GM18502 (cell line): ENCODE measurements at regions not wholly inside any gene's neighbourhood (a gene's known extent, or its start where the extent isn't known, plus 50 kb on each side); places are given as distances from the start of the nearest gene placed in this dataset.
"Not testable (repeated sequence)": the region's sequence is repeated elsewhere in the genome, so short reads cannot be mapped to it uniquely, and the experiment has no call there.

Experiments used
- ATAC-seq: cut with Tn5 transposase; IDR thresholded peaks from one replicate; pipeline ENCODE4 v1.9.1; 2021; ENCODE audit warnings: mild to moderate bottlenecking; ENCODE audit not compliant: unreplicated experiment, poor library complexity

DNA sequence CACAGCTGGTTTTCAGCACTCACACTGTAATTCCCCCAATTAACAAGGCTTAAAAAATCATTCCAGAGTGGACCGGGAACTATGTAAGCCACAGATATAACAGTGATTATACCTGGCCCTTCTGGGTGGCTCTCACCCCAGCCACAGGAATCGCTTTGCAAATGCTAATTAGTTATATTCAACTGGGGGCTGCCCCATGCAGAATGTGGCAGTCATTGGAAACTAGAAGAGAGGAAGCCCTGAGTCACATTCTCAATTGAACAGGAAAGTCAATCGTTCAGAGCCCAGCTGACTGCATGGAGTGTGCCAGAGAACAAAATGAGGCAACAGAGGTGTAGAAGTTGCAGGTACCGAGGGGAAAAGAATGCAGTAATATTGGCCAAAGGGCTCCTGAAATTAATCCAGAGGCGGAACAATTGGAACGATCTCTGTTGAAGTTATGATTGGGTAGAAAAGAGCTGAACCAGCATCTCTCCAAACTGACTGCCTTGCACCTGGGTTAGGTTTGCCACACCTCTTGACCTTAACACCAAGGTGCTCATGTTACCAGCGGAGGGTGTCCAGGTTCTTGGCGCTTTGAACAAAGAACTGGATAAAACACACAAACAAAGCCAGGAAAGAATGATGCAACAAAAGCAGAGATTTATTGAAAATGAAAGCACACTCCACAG, 909.7 kb upstream of the AUTS2 start:
- no peak for ATAC-seq

GRCh38 chr7:68689087-68689433, 909.2 kb upstream of the AUTS2 start:
- no peak for ATAC-seq

GRCh38 chr7:68691261-68692216, 906.7 kb upstream of the AUTS2 start:
- ATAC-seq, result no peak

DNA sequence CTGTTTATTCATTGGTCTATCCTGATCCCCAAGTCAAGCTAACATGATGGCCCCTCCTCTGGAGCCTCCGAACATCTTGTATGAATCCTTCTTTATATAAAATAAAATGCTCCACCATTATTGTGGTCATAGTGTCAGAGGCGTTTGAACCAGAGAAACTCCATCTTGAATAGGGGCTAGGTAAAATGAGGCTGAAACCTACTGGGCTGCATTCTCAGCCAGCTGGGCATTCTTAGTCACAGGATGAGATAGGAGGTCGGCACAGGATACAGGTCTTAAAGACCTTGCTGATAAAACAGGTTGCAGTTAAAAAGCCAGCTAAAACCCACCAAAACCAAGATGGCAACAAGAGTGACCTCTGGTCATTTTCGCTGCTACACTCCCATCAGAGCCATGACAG, 905.8 kb upstream of the AUTS2 start:
- ATAC-seq, result no peak

- ATAC-seq, result no peak
These were observed 903.6 kb upstream of the AUTS2 start for GRCh38 chr7:68694656-68695055.

GRCh38 chr7:68697796-68698280, 900.4 kb upstream of the AUTS2 start:
- ATAC-seq, result no peak

GRCh38 chr7:68699090-68699711, 899.1 kb upstream of the AUTS2 start:
- no peak for ATAC-seq

DNA sequence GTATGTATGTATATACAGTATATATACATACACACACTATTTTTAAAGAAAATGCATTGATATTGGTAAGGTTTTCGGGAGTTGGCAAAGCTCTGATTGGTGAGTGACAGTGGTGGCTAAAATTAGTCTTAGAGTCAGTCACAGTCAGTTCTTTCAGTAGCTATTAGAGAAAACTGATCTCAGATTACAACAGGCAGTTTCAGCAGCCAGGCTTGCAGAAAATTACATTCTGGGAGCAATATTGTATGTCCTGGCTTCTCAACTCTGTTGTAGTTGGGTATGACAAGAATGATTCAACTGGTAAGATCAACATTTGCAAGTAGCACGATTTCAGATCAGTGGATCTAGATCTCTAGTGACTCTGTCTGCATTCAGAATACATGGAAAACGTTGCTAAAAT, 897.9 kb upstream of the AUTS2 start:
- ATAC-seq, result no peak

- no peak for ATAC-seq
These were observed 892.0 kb upstream of the AUTS2 start for GRCh38 chr7:68706291-68706690.

- ATAC-seq, result no peak
These were observed 891.1 kb upstream of the AUTS2 start for GRCh38 chr7:68707159-68707558.

DNA sequence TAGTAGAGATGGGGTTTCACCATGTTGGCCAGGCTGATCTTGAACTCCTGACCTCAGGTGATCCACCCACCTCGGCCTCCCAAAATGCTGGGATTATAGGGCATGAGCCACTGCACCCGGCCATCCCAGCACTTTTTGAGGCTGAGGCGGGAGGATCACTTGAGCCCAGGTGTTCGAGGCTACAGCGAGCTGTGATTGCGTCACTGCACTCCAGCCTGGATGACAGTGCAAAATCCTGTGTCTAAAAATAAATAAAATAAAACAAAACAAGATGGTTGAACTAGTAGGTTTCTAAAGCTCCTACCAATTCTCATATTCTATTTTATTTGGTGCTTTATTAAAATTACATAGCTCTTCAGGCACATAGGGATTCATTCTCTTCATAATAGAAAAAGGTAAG, 890.3 kb upstream of the AUTS2 start:
- ATAC-seq, result no peak

DNA sequence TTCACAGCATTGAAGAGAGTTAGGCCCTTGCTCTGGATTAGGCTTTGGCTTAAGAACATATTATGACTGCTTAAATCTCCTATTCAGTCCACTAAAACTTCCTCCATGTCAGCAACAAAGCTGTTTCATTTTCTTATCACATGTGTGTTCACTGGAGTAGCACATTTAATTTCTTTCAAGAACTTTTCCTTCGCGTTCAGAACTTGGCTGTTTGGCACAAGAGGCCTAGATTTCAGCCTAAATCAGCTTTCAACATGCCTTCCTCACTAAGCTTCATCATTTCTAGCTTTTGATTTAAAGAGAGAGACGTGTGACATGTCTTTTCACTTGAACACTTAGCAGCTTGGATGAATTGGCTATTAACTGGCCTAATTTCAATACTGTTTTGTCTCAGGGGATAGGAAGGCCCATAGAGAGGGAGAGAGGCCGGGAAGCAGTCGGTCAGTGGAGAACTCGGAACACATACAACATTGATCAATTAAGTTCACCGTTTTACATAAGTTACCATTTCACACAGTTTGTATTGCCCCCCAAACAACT, 885.2 kb upstream of the AUTS2 start:
- ATAC-seq, result no peak

GRCh38 chr7:68714135-68714534, 884.1 kb upstream of the AUTS2 start:
- ATAC-seq, result not testable (repeated sequence)

- ATAC-seq, result no peak
These were observed 882.4 kb upstream of the AUTS2 start for GRCh38 chr7:68715907-68716306.

DNA sequence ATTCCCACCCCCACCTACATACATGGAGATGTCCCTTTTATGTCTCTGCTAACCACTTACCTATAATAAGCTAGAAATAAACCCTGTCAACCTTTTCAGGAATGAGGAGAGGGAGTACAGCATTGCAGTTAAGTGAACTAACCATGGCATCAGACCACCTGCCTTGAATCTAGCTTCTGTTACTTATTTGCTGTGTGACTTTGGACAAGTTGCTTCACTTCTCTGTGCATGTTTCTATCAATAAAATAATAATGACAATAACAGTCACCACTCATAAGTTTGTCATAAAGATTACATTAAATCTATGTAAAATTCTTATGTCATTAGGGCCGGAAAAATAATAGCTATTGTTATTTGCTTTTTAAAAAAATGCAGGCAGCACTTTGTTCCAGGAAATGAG, 881.1 kb upstream of the AUTS2 start:
- ATAC-seq, result no peak

DNA sequence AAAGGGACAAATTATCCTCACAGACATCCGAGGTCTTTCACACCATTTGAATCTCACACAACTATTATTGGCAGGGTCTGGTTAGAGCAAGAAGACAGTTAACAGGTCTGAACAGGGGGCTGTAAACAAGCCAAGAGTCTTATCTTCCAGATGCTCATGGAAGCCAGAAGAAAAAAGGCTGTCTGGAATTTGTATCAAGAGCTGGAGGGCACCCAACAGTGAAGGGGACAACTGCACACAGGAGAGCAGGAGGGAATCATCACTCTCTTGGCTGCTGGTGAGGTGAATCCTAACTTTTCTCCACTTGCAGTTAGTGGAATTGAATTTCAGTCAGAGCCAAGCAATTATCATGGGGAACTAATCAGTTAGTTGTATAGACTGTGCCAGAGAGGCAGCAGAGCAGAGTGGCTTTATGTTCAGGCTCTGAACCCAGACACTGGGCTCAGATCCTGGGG, 880.2 kb upstream of the AUTS2 start:
- ATAC-seq, result no peak

DNA sequence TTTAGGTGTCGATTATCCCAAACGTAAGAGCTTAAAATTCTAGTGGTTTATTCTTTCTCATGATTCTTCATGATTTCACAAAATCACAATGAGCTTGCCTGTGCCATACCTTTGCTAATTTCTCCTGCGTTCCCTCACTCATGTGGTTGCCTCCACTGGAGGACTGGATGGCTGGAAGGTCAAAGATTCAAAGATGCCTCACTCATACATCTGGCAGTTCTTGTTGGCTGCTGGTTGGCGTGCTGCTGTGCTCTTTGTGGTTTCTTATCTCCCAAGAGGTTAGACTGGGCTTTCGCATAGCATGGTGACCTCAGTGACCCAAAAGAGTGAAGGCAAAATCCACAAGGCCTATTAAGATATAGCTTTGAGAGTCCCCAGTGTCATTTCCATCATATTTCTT, 877.6 kb upstream of the AUTS2 start:
- ATAC-seq, result no peak

- ATAC-seq, result no peak
These were observed 876.2 kb upstream of the AUTS2 start for GRCh38 chr7:68722044-68722443.

DNA sequence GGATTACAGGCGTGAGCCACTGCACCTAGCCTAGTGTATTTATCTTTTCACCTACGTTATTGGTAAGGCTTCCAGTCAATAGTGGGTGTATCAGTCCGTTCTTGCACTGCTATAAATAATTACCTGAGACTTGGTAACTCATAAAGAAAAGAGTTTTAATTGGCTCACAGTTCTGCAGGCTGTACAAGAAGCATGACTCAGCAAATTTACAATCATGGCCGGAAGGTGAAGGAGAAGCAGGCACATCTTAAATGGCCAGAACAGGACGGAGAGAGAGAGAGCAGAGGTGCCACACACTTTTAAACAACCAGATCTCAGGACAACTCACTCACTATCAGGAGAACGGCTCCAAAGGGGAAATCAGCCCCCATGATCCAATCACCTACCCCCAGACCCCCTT, 873.3 kb upstream of the AUTS2 start:
- ATAC-seq, result no peak

DNA sequence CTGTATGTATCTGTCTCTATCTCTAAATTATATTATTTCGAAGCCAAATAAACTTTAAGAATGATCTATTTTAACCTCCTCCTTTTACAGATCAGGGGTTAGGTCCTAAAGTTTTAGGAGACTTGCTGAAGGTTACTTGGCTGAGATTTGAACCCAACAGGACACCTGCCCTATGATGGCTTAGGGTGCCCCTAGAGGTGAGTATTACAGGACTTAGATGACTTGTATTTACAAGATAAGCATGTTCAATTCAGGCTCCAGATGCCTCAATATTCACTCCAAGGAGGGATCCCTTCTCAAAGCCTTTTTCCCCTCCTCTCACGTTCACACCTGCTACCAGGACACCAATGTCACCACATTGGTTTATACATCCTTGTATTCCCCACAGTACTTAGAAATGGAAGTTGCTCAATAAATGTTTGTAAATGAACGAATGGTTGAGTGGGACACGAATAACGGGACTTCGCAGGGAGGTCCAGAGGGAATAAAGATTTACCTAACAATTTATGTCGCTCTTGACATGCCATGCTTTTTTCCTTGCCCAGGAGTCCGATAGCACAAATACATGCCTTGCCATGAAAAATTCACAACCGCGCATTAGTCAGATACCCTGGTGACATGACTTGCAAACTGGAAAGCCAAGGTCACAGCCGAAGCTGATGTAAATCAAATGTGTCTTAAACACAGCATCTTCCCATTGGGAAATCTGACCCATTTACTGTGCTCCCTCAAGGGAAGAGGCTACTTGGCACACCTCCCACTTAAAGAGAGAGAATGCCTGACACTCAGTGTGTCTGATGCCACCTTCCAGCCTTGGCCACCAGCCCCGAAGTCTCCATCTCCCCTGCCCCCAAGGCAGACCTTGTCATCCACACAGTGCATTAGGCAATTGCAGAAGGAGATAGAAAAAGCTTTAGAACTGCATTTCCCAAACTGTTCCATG, 872.2 kb upstream of the AUTS2 start:
- ATAC-seq, result no peak
